AG08395 (cell line): ENCODE measurements at regions not wholly inside any gene's neighbourhood (a gene's known extent, or its start where the extent isn't known, plus 50 kb on each side); places are given as distances from the start of the nearest gene placed in this dataset.
"Not testable (repeated sequence)": the region's sequence is repeated elsewhere in the genome, so short reads cannot be mapped to it uniquely, and the experiment has no call there.

Experiments used
- DNase-seq: peaks from one replicate; pipeline ENCODE4 v3.0.0; 2012; ENCODE audit warnings: mixed read lengths, low spot score

- not testable (repeated sequence) for DNase-seq
Measured at GRCh38 chr2:35814597-35814996, 541.0 kb upstream of the CRIM1 start.

DNA sequence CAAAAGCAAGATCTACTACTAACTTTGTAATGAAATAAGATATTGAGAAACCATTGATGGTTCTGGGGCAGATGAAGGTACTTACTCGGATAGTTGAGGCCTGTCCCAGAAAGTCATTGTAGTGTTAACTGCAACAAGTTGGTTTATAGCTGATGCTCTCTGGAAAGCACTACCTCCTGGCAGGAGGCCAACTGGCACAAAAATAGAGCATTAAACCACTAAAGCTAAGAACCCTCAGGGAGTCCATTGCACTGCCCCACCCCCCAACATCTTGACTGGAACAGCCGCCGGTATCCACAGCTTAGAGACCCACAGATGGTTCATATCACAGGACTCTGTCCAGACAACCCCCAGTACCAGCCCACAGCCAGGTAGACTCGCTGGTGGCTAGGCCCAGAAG is 552.5 kb upstream of the CRIM1 start:
- no peak for DNase-seq

- no peak for DNase-seq
Measured at GRCh38 chr2:35794796-35795450, 560.7 kb upstream of the CRIM1 start.

DNA sequence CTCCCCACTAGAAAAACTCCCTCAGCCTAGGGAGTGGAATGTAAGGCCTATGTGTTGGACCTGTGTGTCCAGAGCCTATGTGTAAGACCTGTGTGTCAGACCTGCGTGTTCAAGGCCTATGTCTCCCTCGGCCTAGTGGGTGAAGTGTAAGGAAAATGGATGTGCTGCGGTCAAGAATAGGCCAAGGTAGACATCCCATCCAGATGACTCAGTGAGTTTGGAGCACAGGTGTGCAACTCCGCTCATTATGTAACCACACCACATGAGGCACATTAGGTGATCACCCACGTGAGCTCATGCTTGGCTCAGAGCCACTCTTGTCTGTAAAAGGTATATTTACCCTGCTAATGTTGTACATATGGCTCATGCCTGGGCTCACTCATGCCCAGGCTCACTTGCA is 565.3 kb upstream of the CRIM1 start:
- no peak for DNase-seq

GRCh38 chr2:35788543-35788942 is 567.0 kb upstream of the CRIM1 start:
- no peak for DNase-seq

DNA sequence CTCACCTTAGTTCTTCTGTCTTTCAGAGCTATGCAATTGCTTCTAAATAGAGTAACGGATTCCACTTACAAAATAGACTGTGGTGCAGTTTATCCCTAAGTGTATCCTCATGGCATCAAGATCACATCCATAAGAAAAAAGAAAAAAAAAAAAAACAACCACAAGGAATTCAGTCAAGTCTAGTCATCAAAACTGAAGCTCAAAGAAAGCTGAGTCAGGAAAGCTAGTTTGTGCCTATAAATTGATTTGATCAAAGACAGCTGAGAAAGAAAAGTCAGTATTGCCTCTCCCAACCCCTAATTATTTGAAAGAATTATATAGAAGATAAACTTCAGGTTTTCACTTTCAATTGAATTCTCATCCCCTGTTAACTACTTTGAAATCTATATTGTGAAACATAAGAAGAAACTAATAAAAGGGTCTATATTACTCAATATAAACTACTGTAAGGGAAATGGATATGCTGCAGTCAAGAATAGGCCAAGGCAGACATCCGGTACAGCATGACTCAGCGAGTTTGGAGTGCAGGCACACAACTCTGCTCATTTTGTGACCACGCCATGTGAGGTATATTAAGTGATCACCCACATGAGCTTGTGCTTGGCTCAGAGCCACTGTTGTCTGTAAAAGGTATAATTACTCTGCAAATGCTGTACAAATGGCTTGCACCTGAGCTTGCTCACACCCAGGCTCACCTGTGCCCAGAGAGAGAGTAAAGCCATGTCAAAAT is 568.1 kb upstream of the CRIM1 start:
- DNase-seq: no peak

DNA sequence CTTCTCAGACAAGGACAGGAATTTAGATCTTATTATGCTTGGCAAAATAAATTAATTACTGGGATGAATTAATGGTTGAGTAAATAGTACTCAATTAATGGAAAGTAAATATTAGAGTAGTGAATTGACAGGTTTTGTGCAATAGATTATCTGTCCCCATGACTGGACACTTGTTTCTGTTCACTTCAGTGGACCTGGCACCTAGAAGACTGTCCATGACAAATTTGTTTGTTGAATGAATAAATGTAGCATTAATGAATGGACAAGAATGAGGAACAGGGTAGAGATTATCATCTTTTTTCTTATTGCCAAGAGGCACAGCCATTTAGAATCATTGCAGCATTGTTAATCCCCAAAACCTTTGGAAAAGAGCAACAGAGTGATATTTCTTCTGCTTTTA is 570.0 kb upstream of the CRIM1 start:
- DNase-seq: no peak

DNA sequence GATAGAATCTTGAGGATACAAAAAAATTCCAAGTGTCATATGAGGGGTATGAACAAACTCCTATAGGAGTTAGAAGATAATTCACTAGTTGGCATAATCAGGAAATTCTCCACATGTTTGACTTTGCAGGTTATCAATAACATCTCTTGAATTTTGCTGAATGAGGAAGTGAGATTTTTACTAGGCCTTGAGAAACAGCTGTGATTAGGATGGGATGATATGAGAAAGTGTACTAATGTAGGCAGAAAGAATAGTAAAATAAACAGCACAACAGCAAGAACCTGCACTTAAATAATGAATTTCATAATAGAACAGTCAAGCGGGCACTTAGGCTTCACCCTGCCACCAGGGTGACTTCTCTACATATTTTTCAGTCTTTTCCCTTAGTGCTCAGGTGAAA is 570.8 kb upstream of the CRIM1 start:
- DNase-seq: no peak

GRCh38 chr2:35783723-35784122 is 571.9 kb upstream of the CRIM1 start:
- DNase-seq: no peak

DNA sequence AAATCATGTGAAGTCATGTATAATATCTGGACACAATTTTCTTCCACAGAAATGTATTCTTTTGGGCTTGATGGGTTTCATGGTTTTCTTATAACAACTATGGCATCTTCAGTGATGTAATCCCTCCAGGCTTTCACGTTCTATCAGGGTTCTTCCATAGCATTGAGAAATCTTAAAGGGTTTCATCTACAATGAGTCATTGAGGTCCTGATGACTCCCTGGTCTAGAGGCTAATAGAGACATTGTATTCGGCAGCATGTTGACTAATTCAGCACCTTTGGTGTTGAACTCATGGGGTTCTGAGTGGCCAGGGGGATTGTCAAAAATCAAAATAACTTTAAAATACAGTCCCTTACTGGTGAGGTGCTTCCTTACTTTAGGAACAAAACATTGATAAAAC is 614.0 kb upstream of the CRIM1 start:
- no peak for DNase-seq

DNA sequence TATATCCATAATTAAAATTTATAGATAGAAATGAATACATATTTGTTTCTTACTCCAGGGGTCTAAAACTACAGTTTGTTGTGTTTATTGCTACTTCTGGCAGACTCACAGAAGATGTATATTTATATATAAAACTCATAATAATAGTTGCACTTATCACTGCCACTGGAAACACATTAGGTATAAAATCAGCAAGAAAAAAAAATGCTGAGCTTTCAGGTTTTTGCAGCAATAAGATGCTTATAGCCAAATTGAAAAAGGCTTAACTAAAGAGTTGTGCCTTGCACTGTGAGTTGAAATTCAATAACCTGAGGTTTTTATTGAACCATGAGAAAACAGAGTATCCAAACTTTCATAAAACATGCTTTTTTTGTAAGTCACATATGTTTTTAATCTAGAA is 623.9 kb upstream of the CRIM1 start:
- DNase-seq: no peak

DNA sequence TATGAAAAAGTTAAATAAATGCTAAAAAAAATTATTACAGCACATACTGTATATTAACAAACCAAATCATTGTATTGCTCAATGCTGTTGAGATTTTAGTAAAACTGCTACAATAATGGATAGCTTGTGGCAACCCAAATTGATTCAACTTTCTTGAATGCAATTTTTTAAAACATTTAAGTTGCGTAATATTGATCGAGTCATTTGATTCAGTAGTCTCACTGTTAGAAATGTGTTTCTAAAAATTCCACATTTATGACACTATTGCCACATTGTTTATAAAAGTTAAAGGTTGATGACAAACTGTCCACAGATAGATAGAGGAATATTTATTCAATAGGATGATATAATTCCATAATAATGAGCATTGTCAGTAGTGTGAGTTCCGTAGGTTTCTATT is 640.7 kb upstream of the CRIM1 start:
- no peak for DNase-seq

DNA sequence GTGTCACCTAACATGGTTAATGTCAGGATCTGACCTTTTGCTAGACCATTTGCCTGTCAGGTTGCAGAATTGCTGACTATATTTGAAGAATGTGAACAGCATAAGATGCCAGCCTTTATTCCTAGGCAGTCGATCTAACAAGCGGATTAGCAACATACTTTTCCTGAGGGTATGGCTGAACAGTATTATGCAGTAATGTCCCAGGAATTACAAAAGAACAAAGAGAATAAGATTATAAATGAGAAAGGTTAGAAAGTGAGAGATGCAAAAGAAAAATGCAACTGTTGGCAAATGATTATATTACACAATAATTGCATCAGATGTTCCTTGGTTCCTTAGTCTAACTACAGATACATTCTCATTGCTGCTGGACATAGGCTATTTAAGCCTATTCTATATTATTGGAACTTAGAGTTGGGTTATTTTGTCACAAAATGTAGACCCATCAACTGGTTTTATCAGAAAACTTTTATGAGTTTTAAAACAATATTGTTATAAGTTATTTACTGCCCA is 647.1 kb upstream of the CRIM1 start:
- DNase-seq: no peak

DNA sequence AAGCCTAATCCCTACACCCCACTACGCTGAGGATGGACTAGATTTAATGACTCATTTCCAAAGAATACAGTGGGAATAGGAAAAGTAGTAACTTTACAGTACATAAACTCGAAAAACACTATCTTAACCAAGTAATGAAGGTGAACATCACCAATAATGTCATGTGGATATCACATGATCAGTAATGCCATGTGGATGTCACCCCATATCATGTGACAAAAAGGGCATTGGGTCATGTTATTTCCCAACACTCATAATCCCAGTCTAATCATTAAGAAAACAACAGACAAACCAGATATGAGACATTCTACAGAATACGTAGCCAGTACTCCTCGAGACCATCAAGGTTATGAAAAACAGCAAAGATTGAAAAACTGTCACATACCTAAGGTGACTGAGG is 667.3 kb upstream of the CRIM1 start:
- no peak for DNase-seq

DNA sequence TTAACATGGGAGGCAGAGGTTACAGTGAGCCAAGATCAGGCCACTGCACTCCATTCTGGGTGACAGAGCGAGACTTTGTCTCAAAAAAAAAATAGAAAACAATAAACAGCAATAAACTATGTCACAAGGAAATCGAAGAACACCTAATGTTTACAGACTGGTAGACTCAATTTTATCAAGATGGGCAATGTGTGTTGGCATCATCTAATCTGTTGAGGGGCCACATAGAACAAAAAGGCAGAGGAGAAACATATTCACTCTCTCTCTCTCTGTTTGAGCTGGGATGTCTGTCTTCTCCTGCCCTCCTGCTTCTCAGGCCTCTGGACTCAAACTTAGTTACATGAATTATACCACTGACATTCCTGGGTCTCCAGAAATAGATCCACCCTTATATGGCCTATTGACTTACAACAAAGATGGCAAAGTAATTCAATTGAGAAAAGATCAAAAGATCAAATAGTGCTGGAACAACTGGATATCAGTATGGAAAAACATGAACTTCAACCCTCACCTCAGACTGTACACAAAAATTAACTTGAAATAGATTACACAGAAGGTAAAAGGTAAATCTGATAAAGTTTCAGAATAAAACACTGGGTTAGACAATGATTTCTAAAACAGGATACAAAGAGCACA is 703.8 kb upstream of the CRIM1 start:
- DNase-seq: no peak

GRCh38 chr2:35614640-35615039 is 740.9 kb upstream of the CRIM1 start:
- DNase-seq: no peak

DNA sequence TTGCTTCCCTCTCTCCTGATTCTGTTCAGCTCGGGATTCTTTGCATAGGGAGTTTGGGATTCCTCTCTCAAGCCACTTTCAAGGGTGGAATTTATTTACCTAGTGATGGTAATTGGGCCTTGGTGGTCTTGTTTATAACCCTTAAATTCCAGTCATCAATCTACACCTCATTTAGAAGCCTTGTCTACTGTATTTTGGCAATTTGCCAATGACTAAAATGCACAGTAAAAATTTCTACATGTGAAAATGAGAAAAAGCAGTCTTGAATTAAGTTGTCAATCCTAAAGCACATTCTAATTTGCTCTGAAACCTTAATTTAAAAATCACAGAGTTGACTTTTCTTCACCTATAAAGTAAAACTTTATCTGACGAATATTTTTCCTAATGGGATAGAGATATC is 749.2 kb upstream of the CRIM1 start:
- DNase-seq: no peak

GRCh38 chr2:35598310-35598709 is 757.3 kb upstream of the CRIM1 start:
- DNase-seq: no peak

DNA sequence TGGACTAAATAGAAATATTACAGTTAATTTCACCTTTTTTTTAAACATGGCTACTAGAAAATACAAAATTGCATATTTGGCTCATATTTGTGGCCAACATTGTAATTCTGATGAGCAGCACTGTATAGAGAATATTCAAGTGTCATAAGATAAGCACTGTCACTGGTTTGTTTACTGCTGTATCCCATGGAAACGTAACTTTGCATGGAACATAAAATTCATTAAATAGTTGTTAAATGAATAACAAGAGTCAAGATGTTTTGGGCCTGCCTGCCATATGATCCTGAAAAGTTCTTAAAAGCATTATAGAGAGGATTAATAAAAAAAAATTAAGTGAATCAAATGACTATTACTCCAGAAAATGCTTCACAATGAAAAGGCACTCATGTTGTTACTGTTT is 763.7 kb upstream of the CRIM1 start:
- DNase-seq: no peak

- no peak for DNase-seq
Measured at GRCh38 chr2:35585972-35586371, 769.6 kb upstream of the CRIM1 start.

DNA sequence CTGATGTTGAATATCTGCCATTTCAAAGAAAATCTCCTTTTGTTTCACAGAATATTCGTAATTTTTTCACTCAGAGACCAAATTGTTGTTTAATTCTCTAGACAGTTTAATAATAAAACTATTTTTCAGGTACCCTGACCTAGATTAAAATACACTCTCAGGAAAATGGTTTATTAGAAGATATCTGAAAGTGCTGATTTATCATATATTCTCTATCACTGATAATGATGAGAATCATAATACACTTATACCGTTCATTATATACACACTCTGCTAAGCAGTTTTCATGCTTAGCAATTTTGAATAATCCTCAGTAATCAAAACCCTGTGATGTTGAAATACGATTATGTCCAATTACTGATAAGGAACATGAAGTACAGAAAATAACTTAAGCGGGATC is 772.9 kb upstream of the CRIM1 start:
- no peak for DNase-seq

- DNase-seq: no peak
Measured at GRCh38 chr2:35580956-35581355, 774.6 kb upstream of the CRIM1 start.

DNA sequence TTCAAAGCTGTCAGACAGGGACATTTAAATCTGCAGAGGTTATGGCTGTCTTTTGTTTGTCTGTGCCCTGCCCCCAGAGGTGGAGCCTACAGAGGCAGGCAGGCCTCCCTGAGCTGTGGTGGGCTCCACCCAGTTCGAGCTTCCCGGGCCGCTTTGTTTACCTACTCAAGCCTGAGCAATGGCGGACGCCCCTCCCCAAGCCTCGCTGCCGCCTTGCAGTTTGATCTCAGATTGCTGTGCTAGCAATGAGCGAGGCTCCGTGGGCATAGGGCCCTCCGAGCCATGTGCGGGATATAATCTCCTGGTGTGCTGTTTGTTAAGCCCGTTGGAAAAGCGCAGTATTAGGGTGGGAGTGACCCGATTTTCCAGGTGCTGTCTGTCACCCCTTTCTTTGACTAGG is 787.0 kb upstream of the CRIM1 start:
- not testable (repeated sequence) for DNase-seq
